Stomach (tissue), 4 donors: ENCODE measurements at regions not wholly inside any gene's neighbourhood (a gene's known extent, or its start where the extent isn't known, plus 50 kb on each side); places are given as distances from the start of the nearest gene placed in this dataset.

Source experiments
- CTCF ChIP-seq, 7 experiments: fragments of 450-650 bp in 4 of 7; fragments of 200-600 bp in 3 of 7; sonication (generic) in 3 of 7; IDR thresholded peaks; one replicate each; pipeline ENCODE4 v1.5.1; 2016 to 2019; ENCODE audit warnings: antibody characterized with exemption in 7 of 7, control low read depth in 2 of 7, mild to moderate bottlenecking in 1 of 7
- POLR2AphosphoS5 ChIP-seq, 3 donors: sonication (generic); formaldehyde crosslinking; IDR thresholded peaks; one replicate each; pipeline ENCODE4 v1.6.1; 2016; ENCODE audit warnings: antibody characterized with exemption in 3 of 3

GRCh38 chr11:134632347-134633119 lies 220.5 kb upstream of the B3GAT1 start:
- no peak for TF ChIP-seq POLR2AphosphoS5 (IDR thresholded peaks at IDR 0.05)
- no peak for TF ChIP-seq CTCF (IDR thresholded peaks at IDR 0.05)
